ENCODE measurements at regions not wholly inside any gene's neighbourhood (a gene's known extent, or its start where the extent isn't known, plus 50 kb on each side); places are given as distances from the start of the nearest gene placed in this dataset.
"Not testable (repeated sequence)": the region's sequence is repeated elsewhere in the genome, so short reads cannot be mapped to it uniquely, and the experiment has no call there.

DNA sequence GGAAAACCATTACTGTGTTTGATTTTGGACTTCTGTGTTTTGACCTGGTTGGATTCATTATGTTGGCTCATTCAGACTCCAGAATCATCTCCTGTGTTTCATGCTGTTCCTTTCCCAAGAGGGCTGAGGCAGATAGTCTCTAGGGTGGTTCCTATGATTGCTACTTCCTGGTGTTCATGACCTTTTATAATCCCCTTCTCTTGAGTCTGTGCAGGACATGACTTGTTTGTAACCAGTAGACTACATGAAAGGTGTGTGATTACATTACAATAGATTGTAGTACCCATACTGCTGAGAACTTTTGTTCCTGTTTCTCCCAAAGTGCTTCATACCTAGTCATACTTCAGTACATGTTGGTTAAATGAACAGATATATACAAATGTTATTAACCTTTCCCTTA lies 700.6 kb downstream of the METTL15 start:
- Mint-ChIP-seq H3K4me3 (no peak overlapping the region), H3K27ac (no peak overlapping the region), H3K36me3 (no peaks in the 10 kb centered on the region), H3K9me3 (peaks cover 0 to 6% (median 0%) of the 10 kb centered on the region in 7 donors), H3K27me3 (no peaks in the 10 kb centered on the region), H3K4me1 (no peaks in the 10 kb centered on the region)
- DNase-seq (no peak), ATAC-seq (ENCODE audit: low read depth in 2 of 2) (no peak)

DNA sequence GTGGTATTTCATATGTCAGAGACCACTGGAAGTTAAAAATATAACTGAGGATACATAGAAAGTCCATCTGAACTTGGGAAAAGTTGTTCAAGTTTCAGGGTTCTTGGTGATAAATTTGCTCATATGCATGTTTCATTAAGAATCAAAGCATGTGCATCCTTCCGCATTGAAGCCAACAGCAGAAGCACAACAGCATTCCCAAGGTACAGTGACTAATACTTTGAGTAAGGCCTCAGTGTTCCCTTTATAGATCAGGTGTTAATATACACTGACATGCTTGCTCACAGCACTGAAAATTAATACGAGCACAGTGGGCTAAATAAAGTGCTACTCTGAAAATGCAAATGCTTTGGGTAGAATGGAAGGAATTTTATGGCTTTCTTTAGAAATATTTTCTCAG lies 691.1 kb downstream of the METTL15 start:
- no peaks in the 10 kb centered on the region for H3K4me1 Mint-ChIP-seq
- DNase-seq (no peak), ATAC-seq (ENCODE audit: low read depth in 2 of 2) (no peak)
- H3K9me3 Mint-ChIP-seq, result peaks cover 0 to 15% (median 10%) of the 10 kb centered on the region in 7 donors
- no peak overlapping the region for H3K27ac Mint-ChIP-seq
- no peaks in the 10 kb centered on the region for H3K36me3 Mint-ChIP-seq
- H3K27me3 Mint-ChIP-seq, result no peaks in the 10 kb centered on the region
- H3K4me3 Mint-ChIP-seq, result no peak overlapping the region

DNA sequence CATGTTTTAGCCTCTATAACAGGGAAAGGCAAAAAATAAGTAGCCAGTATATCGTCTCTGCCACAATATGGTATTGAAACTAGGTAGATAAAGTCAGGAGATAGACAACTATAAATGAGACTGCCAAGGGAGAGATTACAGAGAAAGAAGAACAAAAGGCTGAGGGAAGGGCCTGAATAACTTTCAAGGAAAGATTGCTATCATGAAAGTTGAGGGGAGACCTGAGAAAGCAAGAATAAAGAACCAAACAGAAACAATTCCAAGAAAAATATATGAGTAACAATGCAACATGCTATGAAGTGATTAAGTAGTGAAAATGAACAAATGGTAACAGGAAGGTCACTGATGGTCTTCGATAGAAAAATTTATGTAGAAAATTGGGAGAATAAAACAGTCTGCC lies 690.1 kb downstream of the METTL15 start:
- Mint-ChIP-seq H3K36me3 (no peaks in the 10 kb centered on the region), H3K27ac (no peak overlapping the region), H3K9me3 (peaks cover 6 to 16% (median 8%) of the 10 kb centered on the region in 7 donors), H3K4me3 (no peak overlapping the region), H3K4me1 (no peaks in the 10 kb centered on the region), H3K27me3 (no peaks in the 10 kb centered on the region)
- DNase-seq (no peak), ATAC-seq (ENCODE audit: low read depth in 2 of 2) (no peak)

DNA sequence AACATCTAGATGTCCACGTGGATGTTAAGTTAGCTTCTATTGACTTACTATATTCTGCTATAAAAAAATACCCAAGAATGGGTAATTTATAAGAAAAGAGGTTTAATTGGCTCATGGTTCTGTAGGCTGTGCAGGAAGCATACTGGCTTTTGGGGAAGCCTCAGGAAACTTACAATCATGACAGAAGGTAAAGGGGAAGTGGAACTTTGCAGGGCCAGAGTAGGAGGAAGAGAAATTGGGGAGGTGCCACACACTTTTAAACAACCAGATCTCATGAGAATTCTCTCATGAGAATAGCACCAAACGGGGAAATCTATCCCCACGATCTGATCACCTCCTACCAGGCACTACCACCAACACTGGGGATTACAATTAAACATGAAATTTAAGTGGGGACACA lies 689.3 kb downstream of the METTL15 start:
- H3K36me3 Mint-ChIP-seq, result no peaks in the 10 kb centered on the region
- H3K9me3 Mint-ChIP-seq, result peaks cover 6 to 14% (median 8%) of the 10 kb centered on the region in 7 donors
- H3K4me3 Mint-ChIP-seq, result no peak overlapping the region
- H3K27ac Mint-ChIP-seq, result no peak overlapping the region
- no peaks in the 10 kb centered on the region for H3K4me1 Mint-ChIP-seq
- DNase-seq (no peak), ATAC-seq (ENCODE audit: low read depth in 2 of 2) (no peak)
- H3K27me3 Mint-ChIP-seq, result no peaks in the 10 kb centered on the region

DNA sequence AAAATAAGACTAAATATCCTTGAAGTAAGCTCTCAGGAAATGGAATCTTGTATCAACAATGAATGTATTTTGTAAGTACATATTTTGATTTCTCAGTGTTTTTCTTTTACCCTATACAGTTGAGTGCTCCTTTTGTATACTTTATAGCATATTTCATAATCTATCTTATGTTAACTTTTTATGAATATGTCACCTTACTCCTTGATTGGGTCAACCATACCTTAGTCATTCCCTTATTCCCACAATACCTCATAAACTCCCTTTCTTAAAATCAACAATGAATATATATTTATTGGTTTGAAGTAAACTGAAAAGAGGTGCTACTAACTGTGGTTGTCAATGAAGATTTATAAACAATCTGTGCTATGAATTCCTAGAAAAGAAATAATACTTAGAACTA lies 686.2 kb downstream of the METTL15 start:
- H3K36me3 Mint-ChIP-seq, result no peaks in the 10 kb centered on the region
- no peaks in the 10 kb centered on the region for H3K4me1 Mint-ChIP-seq
- H3K27ac Mint-ChIP-seq, result no peak overlapping the region
- no peak for ATAC-seq (ENCODE audit: low read depth in 2 of 2)
- peaks cover 7 to 21% (median 16%) of the 10 kb centered on the region in 7 donors for H3K9me3 Mint-ChIP-seq
- no peak for DNase-seq
- H3K4me3 Mint-ChIP-seq, result no peak overlapping the region
- H3K27me3 Mint-ChIP-seq, result no peaks in the 10 kb centered on the region

DNA sequence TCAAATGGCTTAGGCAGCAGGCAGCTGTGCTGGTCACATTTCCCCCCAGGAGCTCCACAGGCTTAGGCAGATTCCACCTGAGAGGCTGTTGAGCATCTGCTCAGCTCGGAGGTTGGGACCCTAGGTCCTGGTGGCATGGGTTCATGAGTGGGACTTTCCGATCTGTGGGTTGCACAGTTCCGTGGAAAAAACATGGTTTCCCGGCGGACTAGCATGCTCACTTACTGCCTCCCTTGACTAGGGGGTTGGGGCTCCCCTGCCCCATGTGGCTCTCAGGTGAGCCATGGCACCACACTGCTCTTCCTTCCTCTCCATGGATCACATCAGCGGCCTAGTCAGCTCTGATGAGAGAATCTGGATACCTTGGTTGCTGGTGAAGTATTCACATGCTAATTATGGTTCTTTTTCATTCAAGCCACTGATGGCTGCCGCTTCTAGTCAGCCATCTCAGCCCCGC lies 685.1 kb downstream of the METTL15 start:
- Mint-ChIP-seq H3K27me3 (no peaks in the 10 kb centered on the region), H3K4me1 (no peaks in the 10 kb centered on the region), H3K4me3 (no peak overlapping the region), H3K36me3 (no peaks in the 10 kb centered on the region), H3K9me3 (peaks cover 6 to 21% (median 17%) of the 10 kb centered on the region in 7 donors), H3K27ac (no peak overlapping the region)
- ATAC-seq (ENCODE audit: low read depth in 2 of 2), result no peak
- no peak for DNase-seq

DNA sequence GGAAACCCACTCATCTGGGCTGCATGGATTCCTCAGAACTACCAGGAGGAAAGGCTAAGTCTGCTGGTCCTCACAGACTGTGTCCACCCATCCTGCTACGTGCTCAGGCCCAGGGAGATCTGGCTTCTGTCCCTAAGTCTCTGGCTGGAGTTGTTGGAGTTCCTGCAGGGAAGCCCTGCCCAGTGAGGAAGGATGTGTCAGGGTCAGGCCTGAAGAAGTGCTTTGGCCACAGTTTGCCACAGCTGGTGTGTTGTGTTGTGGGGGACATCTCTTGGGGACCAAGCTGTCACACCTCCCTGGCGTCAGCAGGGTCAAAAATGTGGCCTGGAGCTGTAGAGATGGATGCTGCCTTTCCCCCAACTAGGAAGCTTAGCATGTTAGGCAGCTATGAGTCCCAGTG lies 684.7 kb downstream of the METTL15 start:
- ATAC-seq (ENCODE audit: low read depth in 2 of 2) (no peak), DNase-seq (no peak)
- no peaks in the 10 kb centered on the region for H3K36me3 Mint-ChIP-seq
- H3K4me1 Mint-ChIP-seq, result no peaks in the 10 kb centered on the region
- H3K27ac Mint-ChIP-seq, result no peak overlapping the region
- H3K4me3 Mint-ChIP-seq, result no peak overlapping the region
- H3K27me3 Mint-ChIP-seq, result no peaks in the 10 kb centered on the region
- peaks cover 4 to 21% (median 17%) of the 10 kb centered on the region in 7 donors for H3K9me3 Mint-ChIP-seq

DNA sequence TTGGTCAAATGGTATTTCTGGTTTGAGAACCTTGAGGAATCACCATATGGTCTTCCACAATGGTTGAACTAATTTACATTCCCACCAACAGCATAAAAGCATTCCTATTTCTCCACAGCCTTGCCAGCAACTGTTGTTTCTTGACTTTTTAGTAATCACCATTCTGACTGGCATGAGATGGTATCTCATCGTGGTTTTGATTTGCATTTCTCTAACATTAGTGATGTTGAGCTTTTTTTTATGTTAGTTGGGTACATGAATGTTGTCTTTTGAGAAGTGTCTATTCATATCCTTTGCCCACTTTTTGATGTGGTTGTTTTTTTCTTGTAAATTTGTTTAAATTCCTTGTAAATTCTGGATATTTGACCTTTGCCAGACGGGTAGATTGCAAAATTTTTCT lies 679.7 kb downstream of the METTL15 start:
- not testable (repeated sequence) for H3K4me1 Mint-ChIP-seq; H3K4me3 Mint-ChIP-seq; H3K27me3 Mint-ChIP-seq; H3K27ac Mint-ChIP-seq; ATAC-seq (ENCODE audit: low read depth in 2 of 2); DNase-seq; H3K36me3 Mint-ChIP-seq
- H3K9me3 Mint-ChIP-seq, result peaks cover 0 to 27% (median 12%) of the 10 kb centered on the region in 7 donors

DNA sequence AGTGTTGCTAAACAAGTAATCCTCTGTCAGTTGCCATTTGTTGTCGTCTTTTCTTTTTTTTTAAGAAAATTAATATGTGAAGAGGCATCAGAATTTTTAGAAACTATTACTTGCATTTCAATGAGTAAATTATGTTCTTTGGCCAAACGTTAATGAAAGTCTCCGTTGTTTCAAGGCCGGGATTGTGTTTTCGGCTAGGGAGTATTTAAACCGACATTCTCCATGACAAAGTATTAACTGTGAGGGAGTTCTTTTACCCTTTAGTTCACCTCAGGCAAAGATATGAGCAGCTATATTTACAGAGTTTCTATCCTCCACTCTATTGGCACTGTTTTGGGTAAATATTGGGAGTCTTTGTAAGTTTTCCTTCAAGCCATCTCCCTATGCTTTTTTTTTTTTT lies 668.9 kb downstream of the METTL15 start:
- Mint-ChIP-seq H3K9me3 (peaks cover 5 to 41% (median 14%) of the 10 kb centered on the region in 7 donors), H3K4me1 (no peaks in the 10 kb centered on the region), H3K4me3 (no peak overlapping the region), H3K36me3 (no peaks in the 10 kb centered on the region), H3K27me3 (no peaks in the 10 kb centered on the region), H3K27ac (no peak overlapping the region)
- DNase-seq (no peak), ATAC-seq (ENCODE audit: low read depth in 2 of 2) (no peak)

DNA sequence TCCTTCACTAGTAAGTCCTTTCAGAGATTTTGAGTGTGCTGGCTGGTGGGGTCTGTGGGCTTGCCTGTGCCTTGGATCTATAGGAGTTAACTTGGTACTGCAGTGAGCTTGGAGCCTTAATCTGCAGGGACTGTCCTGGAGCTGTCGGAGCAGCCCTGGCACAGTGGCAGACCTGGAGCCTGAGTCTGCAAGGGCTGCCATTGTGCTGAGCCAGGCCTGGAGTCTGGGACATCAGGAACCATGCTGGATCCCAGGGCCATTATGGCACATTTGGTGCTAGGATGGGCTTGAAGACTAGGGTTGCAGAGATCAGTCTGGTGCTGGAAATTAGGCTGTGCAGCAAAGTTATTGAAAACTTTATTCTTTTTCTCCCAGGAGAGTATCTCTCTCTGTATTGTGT lies 665.4 kb downstream of the METTL15 start:
- no peak for ATAC-seq (ENCODE audit: low read depth in 2 of 2)
- Mint-ChIP-seq H3K36me3 (no peaks in the 10 kb centered on the region), H3K4me1 (no peaks in the 10 kb centered on the region), H3K9me3 (peaks cover 8 to 40% (median 17%) of the 10 kb centered on the region in 7 donors), H3K4me3 (no peak overlapping the region), H3K27ac (no peak overlapping the region), H3K27me3 (no peaks in the 10 kb centered on the region)
- DNase-seq, result no peak

DNA sequence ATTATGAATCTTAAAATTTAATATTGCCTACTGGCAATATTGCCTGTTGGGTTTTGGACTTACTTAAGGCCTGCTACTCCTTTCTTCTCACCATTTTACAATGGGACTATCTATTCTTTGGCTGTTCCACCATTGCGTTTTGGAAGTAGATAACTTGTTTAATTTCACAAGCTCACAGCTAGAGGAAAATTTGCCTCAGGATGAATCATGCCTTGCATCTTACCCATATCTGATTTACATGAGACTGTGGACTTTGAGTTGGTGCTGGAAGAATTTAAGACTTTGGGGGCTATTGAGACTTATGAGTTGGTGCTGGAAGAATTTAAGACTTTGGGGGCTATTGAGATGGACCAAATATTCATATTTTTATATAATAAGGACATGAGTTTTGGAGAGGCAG lies 662.6 kb downstream of the METTL15 start:
- H3K9me3 Mint-ChIP-seq, result peaks cover 6 to 31% (median 16%) of the 10 kb centered on the region in 7 donors
- no peak overlapping the region for H3K27ac Mint-ChIP-seq
- no peaks in the 10 kb centered on the region for H3K36me3 Mint-ChIP-seq
- no peaks in the 10 kb centered on the region for H3K4me1 Mint-ChIP-seq
- DNase-seq (no peak), ATAC-seq (ENCODE audit: low read depth in 2 of 2) (no peak)
- H3K4me3 Mint-ChIP-seq, result no peak overlapping the region
- no peaks in the 10 kb centered on the region for H3K27me3 Mint-ChIP-seq

DNA sequence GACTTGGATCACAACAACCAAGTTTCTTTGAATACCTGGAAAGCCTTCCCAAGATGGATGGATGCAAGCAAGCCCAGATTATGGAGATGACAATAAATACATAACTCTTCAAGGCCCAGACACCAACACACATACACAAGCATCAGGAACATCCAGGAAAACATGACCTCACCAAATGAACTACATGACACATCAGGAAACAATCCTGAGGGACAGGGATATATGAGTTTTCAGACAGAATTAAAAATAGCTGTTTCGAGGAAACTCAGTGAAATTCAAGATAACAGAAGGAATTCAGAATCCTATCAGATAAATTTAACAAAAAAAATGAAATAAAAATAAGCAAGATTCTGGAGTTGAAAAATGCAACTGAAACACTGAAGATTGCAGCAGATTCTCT lies 659.4 kb downstream of the METTL15 start:
- DNase-seq (no peak), ATAC-seq (ENCODE audit: low read depth in 2 of 2) (no peak)
- Mint-ChIP-seq H3K36me3 (no peaks in the 10 kb centered on the region), H3K9me3 (peaks cover 3 to 18% (median 9%) of the 10 kb centered on the region in 7 donors), H3K4me1 (no peaks in the 10 kb centered on the region), H3K4me3 (no peak overlapping the region), H3K27ac (no peak overlapping the region), H3K27me3 (no peaks in the 10 kb centered on the region)

DNA sequence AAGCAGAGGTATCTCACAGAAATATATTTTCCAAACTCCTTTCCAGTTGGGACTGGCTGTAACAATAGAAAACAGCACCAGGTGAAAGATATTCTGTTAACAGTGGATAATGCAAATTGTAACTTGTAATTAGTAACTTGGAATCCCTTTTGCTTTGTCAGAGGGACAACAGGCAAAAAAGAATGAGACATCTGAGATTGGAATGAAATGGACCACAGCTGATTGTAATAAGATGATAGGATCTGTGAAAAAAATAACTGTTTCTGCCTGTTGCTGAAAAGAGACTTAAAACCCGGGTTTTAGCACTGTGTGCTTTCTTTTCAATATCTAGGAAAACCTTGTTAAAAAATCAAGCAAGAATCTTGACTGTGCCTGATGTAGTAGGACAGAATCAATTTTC lies 655.7 kb downstream of the METTL15 start:
- no peak for DNase-seq
- no peak overlapping the region for H3K4me3 Mint-ChIP-seq
- no peaks in the 10 kb centered on the region for H3K4me1 Mint-ChIP-seq
- no peaks in the 10 kb centered on the region for H3K36me3 Mint-ChIP-seq
- no peaks in the 10 kb centered on the region for H3K27me3 Mint-ChIP-seq
- H3K27ac Mint-ChIP-seq, result peak overlapping the region in 1 of 6 donors; percentile 53
- no peak for ATAC-seq (ENCODE audit: low read depth in 2 of 2)
- H3K9me3 Mint-ChIP-seq, result peaks cover 0 to 15% (median 3%) of the 10 kb centered on the region in 7 donors

DNA sequence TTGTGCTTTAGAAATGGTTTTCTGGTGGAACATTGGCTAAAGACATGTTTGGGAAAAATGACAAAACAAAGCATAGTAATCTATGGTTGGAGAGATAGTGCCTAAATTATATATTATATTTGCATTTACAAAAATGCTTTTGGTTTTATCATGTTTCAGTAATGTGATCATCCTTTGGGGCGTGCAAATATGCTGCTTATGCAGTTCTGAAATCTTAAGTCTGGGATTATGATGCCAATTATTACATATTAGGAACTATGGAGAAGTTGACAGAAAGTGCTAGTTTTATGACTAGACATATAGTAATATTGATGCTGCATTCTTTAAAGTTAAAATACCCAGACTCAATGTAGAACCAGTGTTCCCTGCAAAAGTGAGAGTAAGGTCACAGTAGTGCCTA lies 655.0 kb downstream of the METTL15 start:
- Mint-ChIP-seq H3K9me3 (peaks cover 0 to 9% (median 3%) of the 10 kb centered on the region in 7 donors), H3K27me3 (no peaks in the 10 kb centered on the region), H3K4me1 (no peaks in the 10 kb centered on the region), H3K27ac (no peak overlapping the region), H3K36me3 (no peaks in the 10 kb centered on the region), H3K4me3 (no peak overlapping the region)
- DNase-seq (no peak), ATAC-seq (ENCODE audit: low read depth in 2 of 2) (no peak)
